ENCODE measurements at regions not wholly inside any gene's neighbourhood (a gene's known extent, or its start where the extent isn't known, plus 50 kb on each side); places are given as distances from the start of the nearest gene placed in this dataset.

DNA sequence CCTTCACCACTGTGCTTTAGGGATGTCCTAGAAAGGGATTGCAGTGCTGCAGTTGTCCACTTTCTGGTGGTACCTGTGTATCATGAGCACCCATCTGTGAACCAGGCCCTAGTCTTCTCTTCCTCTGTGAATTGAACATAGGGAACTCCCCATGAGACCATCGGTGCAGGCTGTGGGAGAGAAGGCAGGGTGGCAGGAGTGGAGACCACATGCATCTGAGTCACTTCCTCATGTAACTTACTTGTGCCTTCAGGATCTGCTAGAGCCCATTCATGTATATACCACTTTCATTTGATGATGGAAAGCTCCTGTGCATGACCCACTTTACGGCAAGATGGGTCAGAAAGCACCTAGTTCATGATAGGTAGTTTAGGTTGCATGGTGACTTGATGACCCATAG lies 478.1 kb upstream of the CDH9 start:
- Histone ChIP-seq H3K4me2 (no peak overlapping the region), H3K4me1 (no peaks in the 10 kb centered on the region), H3K9ac (no peak overlapping the region), H3K9me3 (peaks cover 4% of the 10 kb centered on the region; the same call in 1 of the 2 replicates), H4K20me1 (no peaks in the 10 kb centered on the region), H3K27ac (no peak overlapping the region), H3K27me3 (no peaks in the 10 kb centered on the region), H3K4me3 (no peak overlapping the region), H3K36me3 (no peaks in the 10 kb centered on the region)
- TF ChIP-seq Cebpa-rat (IDR thresholded peaks at IDR 0.05) = no peak

DNA sequence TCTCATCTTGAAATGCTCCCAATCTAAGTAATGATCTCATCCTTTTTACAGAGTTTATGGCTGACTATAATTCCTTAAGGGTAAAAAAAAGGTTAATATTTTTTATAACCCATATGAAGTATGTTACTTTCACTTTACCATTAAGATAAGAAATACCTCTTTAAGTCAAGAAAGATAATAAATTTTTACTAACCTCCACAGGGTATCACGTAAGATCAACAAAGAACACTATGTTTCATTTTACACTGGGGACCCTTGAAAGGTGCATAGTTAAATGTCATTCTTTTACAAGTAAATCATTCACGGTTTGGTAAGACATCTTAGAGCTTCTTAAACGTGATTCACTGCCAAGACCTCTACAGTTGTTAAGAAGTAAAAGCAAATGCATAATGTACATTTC lies 472.7 kb upstream of the CDH9 start:
- Histone ChIP-seq H3K4me2 (no peak overlapping the region), H3K27ac (no peak overlapping the region), H3K36me3 (no peaks in the 10 kb centered on the region), H4K20me1 (no peaks in the 10 kb centered on the region), H3K4me3 (no peak overlapping the region), H3K27me3 (no peaks in the 10 kb centered on the region), H3K9ac (no peak overlapping the region), H3K4me1 (no peaks in the 10 kb centered on the region), H3K9me3 (no peaks in the 10 kb centered on the region)
- no peak for TF ChIP-seq Cebpa-rat (IDR thresholded peaks at IDR 0.05)

DNA sequence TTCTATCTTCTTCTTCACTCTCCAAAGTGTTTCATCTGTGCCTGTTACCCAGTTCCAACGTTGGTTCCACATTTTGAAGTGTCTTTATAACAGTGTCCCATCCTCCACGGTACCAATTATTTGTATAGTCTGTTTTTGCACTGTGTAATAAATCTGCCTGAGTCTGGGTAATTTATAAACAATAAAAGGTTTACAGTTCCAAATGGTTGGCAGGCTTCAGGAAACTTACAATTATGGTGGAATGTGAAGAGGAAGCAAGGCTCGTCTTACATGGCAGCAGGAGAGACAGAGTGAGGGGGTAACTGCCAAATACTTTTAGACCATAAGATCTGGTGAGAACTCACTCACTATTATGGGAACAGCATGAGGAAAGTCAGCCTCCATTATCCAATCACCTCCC lies 465.4 kb upstream of the CDH9 start:
- TF ChIP-seq Cebpa-rat (IDR thresholded peaks at IDR 0.05) = no peak

DNA sequence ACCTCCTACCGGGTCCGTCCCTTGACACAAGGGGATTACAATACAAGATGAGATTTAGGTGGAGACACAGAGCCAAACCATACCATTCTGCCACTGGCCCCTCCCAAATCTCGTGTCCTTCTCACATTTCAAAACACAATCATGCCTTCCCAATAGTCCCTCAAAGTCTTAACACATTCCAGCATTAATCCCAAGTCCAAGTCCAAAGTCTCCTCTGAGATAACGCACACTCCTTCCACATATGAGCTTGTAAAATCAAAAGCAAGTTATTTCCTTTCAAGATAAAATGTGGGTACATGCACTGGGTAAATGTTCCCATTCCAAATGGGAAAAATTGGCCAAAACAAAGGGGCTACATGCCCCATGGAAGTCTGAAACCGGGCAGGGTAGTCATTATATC lies 463.9 kb upstream of the CDH9 start:
- no peak overlapping the region for H3K4me3 ChIP-seq
- no peaks in the 10 kb centered on the region for H4K20me1 ChIP-seq
- no peak overlapping the region for H3K4me2 ChIP-seq
- H3K9me3 ChIP-seq = no peaks in the 10 kb centered on the region
- H3K4me1 ChIP-seq = no peaks in the 10 kb centered on the region
- H3K27ac ChIP-seq = no peak overlapping the region
- H3K27me3 ChIP-seq = no peaks in the 10 kb centered on the region
- no peak for TF ChIP-seq Cebpa-rat (IDR thresholded peaks at IDR 0.05)
- H3K9ac ChIP-seq = no peak overlapping the region
- no peaks in the 10 kb centered on the region for H3K36me3 ChIP-seq

More for the DNA sequence above, 465.4 kb upstream of the CDH9 start:
- Histone ChIP-seq H3K27me3 (no peaks in the 10 kb centered on the region), H3K4me3 (no peak overlapping the region), H3K9me3 (no peaks in the 10 kb centered on the region), H3K4me1 (no peaks in the 10 kb centered on the region), H3K4me2 (no peak overlapping the region), H3K36me3 (no peaks in the 10 kb centered on the region), H3K9ac (no peak overlapping the region), H3K27ac (no peak overlapping the region), H4K20me1 (no peaks in the 10 kb centered on the region)

DNA sequence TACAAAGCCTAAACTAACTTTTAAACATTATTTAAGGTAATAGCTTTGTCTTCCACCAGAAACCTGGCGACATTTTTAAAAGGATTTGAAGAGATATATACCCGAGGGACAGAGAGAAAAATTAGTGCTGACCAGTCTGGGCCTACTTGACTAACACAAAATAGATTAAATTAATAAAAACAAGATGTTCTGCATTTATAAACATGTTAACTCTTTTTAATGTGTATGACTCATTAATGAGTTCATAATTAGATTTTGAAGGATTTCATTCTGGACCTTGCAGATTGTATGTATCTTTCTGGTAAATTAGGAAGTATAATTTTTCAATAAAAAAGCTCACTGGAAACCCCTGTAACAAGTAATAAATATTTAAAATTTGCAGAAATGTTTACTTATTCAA lies 459.1 kb upstream of the CDH9 start:
- no peaks in the 10 kb centered on the region for H3K4me1 ChIP-seq
- H3K4me2 ChIP-seq = no peak overlapping the region
- no peaks in the 10 kb centered on the region for H4K20me1 ChIP-seq
- no peak for TF ChIP-seq Cebpa-rat (IDR thresholded peaks at IDR 0.05)
- no peaks in the 10 kb centered on the region for H3K36me3 ChIP-seq
- no peak overlapping the region for H3K9ac ChIP-seq
- no peaks in the 10 kb centered on the region for H3K9me3 ChIP-seq
- H3K4me3 ChIP-seq = no peak overlapping the region
- no peaks in the 10 kb centered on the region for H3K27me3 ChIP-seq
- no peak overlapping the region for H3K27ac ChIP-seq

DNA sequence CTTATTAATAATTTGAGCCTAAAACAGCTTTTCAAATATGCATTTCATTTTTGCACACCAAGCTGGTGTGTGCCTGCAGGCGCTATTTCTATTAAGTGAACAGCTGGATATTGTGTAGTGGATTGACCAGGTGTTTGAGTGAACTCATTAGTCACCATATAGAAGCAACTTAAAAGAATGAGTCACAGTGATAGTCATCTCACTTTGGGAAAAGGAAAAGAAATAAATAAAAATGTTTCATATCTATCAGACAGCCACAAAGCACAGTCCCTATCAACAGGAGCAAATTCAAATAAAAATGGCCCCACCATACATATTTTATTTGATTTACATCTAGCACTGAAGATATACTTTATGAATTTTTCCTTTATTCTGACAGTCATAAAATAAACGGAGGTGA lies 456.5 kb upstream of the CDH9 start:
- H3K4me3 ChIP-seq = no peak overlapping the region
- H3K9me3 ChIP-seq = no peaks in the 10 kb centered on the region
- H3K9ac ChIP-seq = no peak overlapping the region
- no peak overlapping the region for H3K4me2 ChIP-seq
- H3K4me1 ChIP-seq = no peaks in the 10 kb centered on the region
- no peaks in the 10 kb centered on the region for H3K27me3 ChIP-seq
- no peak for TF ChIP-seq Cebpa-rat (IDR thresholded peaks at IDR 0.05)
- no peak overlapping the region for H3K27ac ChIP-seq
- no peaks in the 10 kb centered on the region for H3K36me3 ChIP-seq
- no peaks in the 10 kb centered on the region for H4K20me1 ChIP-seq

DNA sequence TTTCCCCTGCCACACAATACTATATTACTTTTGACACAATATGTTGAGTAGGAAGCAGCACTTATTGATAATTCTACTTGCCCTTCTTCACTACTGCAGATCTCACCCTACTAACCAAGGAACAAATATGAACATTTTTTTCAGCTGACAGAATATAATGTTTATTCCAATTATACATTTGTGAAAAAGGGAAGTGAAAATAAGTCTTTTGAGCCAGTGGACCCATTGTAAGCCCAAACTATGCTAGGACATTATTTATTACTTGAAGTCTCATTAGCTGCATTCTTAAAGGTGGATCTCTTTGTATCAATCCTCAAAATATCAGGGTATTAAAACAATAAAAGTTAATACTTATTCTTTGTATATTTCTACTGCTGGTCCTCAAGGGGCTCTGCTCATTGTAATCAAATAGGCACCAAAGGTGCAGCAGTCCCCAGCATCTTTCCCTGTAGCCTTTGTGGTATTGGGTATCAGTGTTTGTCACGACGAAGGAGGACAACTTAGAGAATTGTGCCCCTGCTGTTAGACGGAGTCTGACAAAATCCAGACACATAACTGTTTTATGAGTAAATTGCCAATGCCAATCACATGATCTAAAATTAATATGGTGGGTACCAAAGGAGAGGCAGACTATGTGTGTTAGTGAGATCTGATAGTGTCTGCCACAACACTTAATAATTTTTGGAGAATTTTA lies 453.5 kb upstream of the CDH9 start:
- Histone ChIP-seq H3K36me3 (no peaks in the 10 kb centered on the region), H3K27ac (no peak overlapping the region), H3K27me3 (no peaks in the 10 kb centered on the region), H3K4me1 (no peaks in the 10 kb centered on the region), H4K20me1 (no peaks in the 10 kb centered on the region), H3K9ac (no peak overlapping the region), H3K9me3 (no peaks in the 10 kb centered on the region), H3K4me3 (no peak overlapping the region), H3K4me2 (no peak overlapping the region)
- no peak for TF ChIP-seq Cebpa-rat (IDR thresholded peaks at IDR 0.05)

DNA sequence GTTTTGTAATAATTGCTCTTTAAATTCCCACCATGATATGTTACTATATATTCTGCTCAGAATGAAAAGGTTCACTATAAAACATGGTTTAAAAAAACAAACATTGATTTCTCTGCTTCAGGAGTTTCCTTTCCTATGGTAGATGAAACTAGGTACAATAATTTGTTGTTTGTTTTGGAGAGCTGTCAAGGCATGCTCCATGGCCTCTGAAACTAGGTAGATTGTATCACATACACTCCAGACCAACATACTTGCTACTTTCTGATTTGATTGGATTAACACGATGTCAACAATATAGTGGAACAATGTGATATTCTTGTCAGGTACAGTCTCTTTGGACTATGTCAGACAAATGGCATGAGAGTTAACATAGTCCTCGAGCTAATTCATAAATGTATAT lies 452.7 kb upstream of the CDH9 start:
- no peak overlapping the region for H3K4me3 ChIP-seq

DNA sequence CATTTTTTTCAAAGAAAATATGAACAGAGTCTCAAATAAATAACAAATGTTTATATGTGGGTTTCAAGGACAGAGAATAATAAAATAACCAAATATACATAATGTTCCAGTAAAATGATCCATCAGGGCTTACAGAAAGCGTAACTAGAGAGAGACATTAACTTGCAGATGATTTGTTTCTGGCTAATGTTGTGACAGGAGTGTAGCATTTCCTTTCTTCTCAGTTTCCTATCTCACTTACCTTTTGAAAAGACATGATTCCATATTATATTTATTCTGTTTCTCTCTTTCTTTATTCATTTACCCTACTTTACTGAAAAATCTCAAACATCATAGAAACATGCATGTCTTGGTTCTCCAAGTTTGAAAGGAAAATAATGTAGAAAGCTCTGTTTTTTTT lies 451.3 kb upstream of the CDH9 start:
- Histone ChIP-seq H3K36me3 (no peaks in the 10 kb centered on the region), H3K4me2 (no peak overlapping the region), H3K4me1 (no peaks in the 10 kb centered on the region), H3K4me3 (no peak overlapping the region), H4K20me1 (no peaks in the 10 kb centered on the region), H3K27me3 (no peaks in the 10 kb centered on the region), H3K9me3 (no peaks in the 10 kb centered on the region), H3K9ac (no peak overlapping the region), H3K27ac (no peak overlapping the region)
- no peak for TF ChIP-seq Cebpa-rat (IDR thresholded peaks at IDR 0.05)

More for the DNA sequence above, 452.7 kb upstream of the CDH9 start:
- no peaks in the 10 kb centered on the region for H3K27me3 ChIP-seq
- H3K9me3 ChIP-seq = no peaks in the 10 kb centered on the region
- no peak overlapping the region for H3K9ac ChIP-seq
- no peaks in the 10 kb centered on the region for H3K36me3 ChIP-seq
- no peaks in the 10 kb centered on the region for H3K4me1 ChIP-seq
- H3K4me2 ChIP-seq = no peak overlapping the region
- no peak for TF ChIP-seq Cebpa-rat (IDR thresholded peaks at IDR 0.05)
- no peaks in the 10 kb centered on the region for H4K20me1 ChIP-seq
- H3K27ac ChIP-seq = no peak overlapping the region

DNA sequence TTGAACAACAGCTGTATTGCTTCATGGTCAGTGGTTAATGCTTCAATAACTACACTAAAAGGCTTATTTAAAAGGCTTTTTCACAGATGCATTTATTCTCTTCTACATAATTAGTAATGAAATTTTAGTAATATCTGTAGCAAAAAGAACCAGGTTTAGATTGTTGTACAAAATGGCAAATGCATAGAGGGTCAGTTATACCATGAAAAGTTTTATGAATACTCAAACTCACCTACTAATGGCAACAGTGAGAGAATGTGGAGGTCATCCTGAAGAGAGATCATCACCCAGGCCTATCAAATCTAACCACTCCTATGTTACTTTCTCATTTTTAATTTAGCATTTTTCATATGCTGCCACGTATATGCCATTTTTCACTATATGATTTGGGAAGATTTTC lies 444.3 kb upstream of the CDH9 start:
- peaks cover 1% of the 10 kb centered on the region for H3K9me3 ChIP-seq
- no peak for TF ChIP-seq Cebpa-rat (IDR thresholded peaks at IDR 0.05)

DNA sequence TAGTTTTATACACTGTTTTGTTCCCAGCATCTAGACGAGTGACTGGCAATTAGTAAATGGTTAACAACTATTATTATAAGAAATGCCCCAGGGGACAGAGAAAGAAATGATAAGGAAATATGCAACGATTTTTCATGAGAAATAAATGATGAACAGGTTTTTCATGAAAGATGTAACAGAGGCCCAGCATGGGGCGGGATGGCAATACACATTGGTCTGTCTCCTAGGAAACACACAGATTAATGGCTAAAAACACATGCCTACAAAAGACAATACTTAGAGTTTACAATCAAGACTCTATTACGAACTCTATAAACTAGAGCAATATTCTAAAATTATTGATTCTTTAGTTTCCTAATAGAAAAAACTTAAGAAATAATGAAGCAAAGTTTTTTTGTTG lies 441.5 kb upstream of the CDH9 start:
- Histone ChIP-seq H3K4me2 (no peak overlapping the region), H3K27me3 (no peaks in the 10 kb centered on the region), H3K9ac (no peak overlapping the region), H4K20me1 (no peaks in the 10 kb centered on the region), H3K27ac (no peak overlapping the region), H3K4me3 (no peak overlapping the region), H3K36me3 (peaks cover 25% of the 10 kb centered on the region), H3K4me1 (no peaks in the 10 kb centered on the region; the same call in 1 of the 2 replicates), H3K9me3 (peaks cover 29% of the 10 kb centered on the region)
- no peak for TF ChIP-seq Cebpa-rat (IDR thresholded peaks at IDR 0.05)

More for the DNA sequence above, 444.3 kb upstream of the CDH9 start:
- H3K36me3 ChIP-seq = peaks cover 1% of the 10 kb centered on the region; the same call in 1 of the 2 replicates
- no peak overlapping the region for H3K27ac ChIP-seq
- H4K20me1 ChIP-seq = no peaks in the 10 kb centered on the region
- H3K4me3 ChIP-seq = no peak overlapping the region
- H3K4me1 ChIP-seq = no peaks in the 10 kb centered on the region
- H3K27me3 ChIP-seq = no peaks in the 10 kb centered on the region
- H3K4me2 ChIP-seq = no peak overlapping the region
- H3K9ac ChIP-seq = no peak overlapping the region

All from BLaER1 (cell line).